ENCODE measurements at regions not wholly inside any gene's neighbourhood (a gene's known extent, or its start where the extent isn't known, plus 50 kb on each side); places are given as distances from the start of the nearest gene placed in this dataset.
"Not testable (repeated sequence)": the region's sequence is repeated elsewhere in the genome, so short reads cannot be mapped to it uniquely, and the experiment has no call there.

DNA sequence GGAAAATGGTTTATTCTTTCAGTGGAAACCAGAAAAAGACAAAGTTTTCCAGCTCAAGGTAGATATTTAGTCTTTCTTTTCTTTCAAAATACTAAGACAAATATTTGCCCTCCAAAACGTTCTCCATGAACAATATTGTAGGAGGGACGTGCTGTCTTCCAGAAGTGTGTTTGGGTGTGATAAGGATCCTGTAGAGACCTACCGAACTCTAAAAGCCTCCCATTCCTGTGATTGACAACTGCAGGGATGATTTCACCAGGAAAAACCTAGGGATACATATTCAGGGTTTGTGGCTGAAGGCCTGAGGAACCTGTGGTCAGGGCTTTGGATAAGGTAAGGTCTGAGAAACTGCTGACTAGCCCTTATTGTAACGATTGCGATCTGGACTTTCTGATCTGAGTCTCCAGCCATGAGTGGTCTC lies 167.1 kb downstream of the ZNF648 start:
- Histone ChIP-seq H3K27me3 (no peaks in the 10 kb centered on the region), H3K36me3 (no peaks in the 10 kb centered on the region), H3K4me1 (no peaks in the 10 kb centered on the region), H3K27ac (no peak overlapping the region), H3K9me3 (no peaks in the 10 kb centered on the region), H3K4me3 (no peak overlapping the region)
- no peak for DNase-seq (ENCODE audit: low spot score in 2 of 2)
- intact Hi-C loops (cut with DNase I): no loop called here
- TF ChIP-seq, protein P1, sequence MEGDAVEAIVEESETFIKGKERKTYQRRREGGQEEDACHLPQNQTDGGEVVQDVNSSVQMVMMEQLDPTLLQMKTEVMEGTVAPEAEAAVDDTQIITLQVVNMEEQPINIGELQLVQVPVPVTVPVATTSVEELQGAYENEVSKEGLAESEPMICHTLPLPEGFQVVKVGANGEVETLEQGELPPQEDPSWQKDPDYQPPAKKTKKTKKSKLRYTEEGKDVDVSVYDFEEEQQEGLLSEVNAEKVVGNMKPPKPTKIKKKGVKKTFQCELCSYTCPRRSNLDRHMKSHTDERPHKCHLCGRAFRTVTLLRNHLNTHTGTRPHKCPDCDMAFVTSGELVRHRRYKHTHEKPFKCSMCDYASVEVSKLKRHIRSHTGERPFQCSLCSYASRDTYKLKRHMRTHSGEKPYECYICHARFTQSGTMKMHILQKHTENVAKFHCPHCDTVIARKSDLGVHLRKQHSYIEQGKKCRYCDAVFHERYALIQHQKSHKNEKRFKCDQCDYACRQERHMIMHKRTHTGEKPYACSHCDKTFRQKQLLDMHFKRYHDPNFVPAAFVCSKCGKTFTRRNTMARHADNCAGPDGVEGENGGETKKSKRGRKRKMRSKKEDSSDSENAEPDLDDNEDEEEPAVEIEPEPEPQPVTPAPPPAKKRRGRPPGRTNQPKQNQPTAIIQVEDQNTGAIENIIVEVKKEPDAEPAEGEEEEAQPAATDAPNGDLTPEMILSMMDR (IDR thresholded peaks at IDR 0.05): no peak

DNA sequence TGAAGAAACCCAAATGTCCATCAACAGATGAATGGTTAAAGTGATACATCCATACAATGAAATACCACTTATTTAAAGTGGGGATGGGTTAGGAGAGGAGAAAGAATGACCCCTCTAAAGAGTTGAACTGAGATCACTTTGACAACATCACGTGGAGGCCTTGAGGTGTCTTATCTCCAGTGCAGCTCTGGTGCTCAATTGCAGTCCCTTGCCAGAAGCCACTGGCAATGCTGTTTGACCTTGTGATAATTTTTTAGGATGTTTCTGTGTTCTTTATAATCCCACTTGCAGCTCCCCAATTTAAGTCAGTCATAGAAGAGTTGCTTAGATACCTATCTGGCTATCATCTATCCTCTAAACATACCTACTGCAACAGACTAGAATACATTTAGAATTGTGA lies 167.6 kb downstream of the ZNF648 start:
- Histone ChIP-seq H3K27ac (no peak overlapping the region), H3K4me3 (no peak overlapping the region), H3K9me3 (no peaks in the 10 kb centered on the region), H3K4me1 (no peaks in the 10 kb centered on the region), H3K36me3 (no peaks in the 10 kb centered on the region), H3K27me3 (no peaks in the 10 kb centered on the region)
- no peak for DNase-seq (ENCODE audit: low spot score in 2 of 2)
- TF ChIP-seq, protein P1 (IDR thresholded peaks at IDR 0.05): no peak
- intact Hi-C loops (cut with DNase I): no loop called here

DNA sequence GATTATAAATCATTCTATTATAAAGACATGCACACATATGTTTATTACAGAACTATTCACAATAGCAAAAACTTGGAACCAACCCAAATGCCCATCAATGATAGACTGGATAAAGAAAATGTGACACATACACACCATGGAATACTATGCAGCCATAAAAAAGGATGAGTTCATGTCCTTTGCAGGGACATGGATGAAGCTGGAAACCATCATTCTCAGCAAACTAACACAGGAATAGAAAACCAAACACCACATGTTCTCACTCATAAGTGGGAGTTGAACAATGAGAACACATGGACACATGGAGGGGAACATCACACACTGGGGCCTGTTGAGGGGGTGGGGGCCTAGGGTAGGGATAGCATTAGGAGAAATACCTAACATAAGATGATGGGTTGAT lies 168.4 kb downstream of the ZNF648 start:
- H3K27ac ChIP-seq; H3K9me3 ChIP-seq; H3K4me1 ChIP-seq; H3K36me3 ChIP-seq; DNase-seq (ENCODE audit: low spot score in 2 of 2); H3K27me3 ChIP-seq; H3K4me3 ChIP-seq; intact Hi-C loops (cut with DNase I): not testable (repeated sequence)

DNA sequence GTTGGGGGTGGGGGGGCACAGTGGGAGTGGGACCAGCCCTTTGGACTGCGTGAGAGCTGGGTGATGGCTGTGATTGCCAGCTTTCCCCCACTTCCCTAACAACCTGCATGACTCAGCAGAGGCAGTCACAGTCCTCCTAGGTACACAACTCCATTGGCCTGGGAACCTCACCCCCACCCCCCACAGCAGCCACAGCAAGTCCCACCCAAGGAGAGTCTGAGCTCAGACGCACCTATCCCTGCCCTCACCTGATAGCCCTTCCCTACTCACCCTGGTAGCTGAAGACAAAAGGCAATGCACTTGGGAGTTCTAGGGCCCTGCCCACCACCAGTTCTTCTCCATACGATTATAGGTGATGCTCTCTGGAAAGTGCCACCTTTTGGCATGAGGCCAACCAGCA lies 188.9 kb downstream of the ZNF648 start:
- no peak overlapping the region for H3K4me3 ChIP-seq
- H3K27me3 ChIP-seq: no peaks in the 10 kb centered on the region
- H3K4me1 ChIP-seq: no peaks in the 10 kb centered on the region
- H3K9me3 ChIP-seq: peaks cover 0 to 4% of the 10 kb centered on the region in 2 donors
- no peak overlapping the region for H3K27ac ChIP-seq
- DNase-seq (ENCODE audit: low spot score in 2 of 2): no peak
- TF ChIP-seq, protein P1 (IDR thresholded peaks at IDR 0.05): no peak
- H3K36me3 ChIP-seq: no peaks in the 10 kb centered on the region
- intact Hi-C loops (cut with DNase I): no loop called here

DNA sequence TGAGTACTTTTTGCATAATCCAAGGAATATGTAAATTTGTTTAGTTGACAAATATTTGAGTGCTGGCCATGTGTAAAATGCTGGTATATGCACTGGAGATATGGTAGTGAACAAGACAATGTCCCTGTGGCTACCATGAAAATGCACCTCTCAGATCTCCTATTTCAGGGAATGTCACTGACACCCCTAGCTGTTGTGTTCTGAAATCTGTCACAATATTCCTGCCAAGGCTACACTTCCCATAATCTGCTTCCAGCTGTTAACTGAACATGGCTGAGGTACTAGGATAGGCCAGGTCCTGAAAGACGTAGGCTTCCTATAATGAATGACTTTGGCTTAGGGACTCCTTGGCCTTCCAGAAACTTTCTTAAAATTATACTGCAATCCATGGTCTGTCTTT lies 197.8 kb downstream of the ZNF648 start:
- peaks cover 0 to 3% of the 10 kb centered on the region in 2 donors for H3K9me3 ChIP-seq
- TF ChIP-seq, protein P1 (IDR thresholded peaks at IDR 0.05): no peak
- no peaks in the 10 kb centered on the region for H3K4me1 ChIP-seq
- no peak overlapping the region for H3K4me3 ChIP-seq
- no peak for DNase-seq (ENCODE audit: low spot score in 2 of 2)
- no peaks in the 10 kb centered on the region for H3K36me3 ChIP-seq
- intact Hi-C loops (cut with DNase I): no loop called here
- no peak overlapping the region for H3K27ac ChIP-seq
- no peaks in the 10 kb centered on the region for H3K27me3 ChIP-seq

DNA sequence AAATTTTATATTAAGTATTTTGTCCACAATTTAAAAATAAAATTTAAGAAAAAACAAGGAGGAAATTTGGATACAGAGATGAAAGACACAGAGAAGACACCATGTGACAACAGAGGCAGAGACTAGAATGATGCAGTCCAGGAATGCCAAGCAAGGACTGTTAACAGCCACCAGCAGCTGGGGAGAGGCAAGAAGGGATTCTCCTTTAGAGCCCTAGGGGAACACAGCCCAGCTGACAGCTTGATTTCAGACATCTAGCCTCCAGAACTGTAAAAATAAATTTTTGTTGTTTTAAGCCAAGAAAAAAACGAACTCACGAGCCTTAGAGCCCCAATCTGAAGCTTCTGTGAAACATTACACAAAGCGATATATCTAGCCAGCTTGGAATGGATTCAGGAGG lies 198.5 kb downstream of the ZNF648 start:
- H3K4me1 ChIP-seq: no peaks in the 10 kb centered on the region
- intact Hi-C loops (cut with DNase I): no loop called here
- TF ChIP-seq, protein P1 (IDR thresholded peaks at IDR 0.05): no peak
- H3K9me3 ChIP-seq: peaks cover 0 to 3% of the 10 kb centered on the region in 2 donors
- H3K4me3 ChIP-seq: no peak overlapping the region
- no peaks in the 10 kb centered on the region for H3K36me3 ChIP-seq
- DNase-seq (ENCODE audit: low spot score in 2 of 2): no peak
- no peaks in the 10 kb centered on the region for H3K27me3 ChIP-seq
- H3K27ac ChIP-seq: no peak overlapping the region

Data from ascending aorta (tissue), 2 donors.